HCT116 (cell line): ENCODE measurements at regions not wholly inside any gene's neighbourhood (a gene's known extent, or its start where the extent isn't known, plus 50 kb on each side); places are given as distances from the start of the nearest gene placed in this dataset.

ENCODE experiments used
- ATAC-seq: fragments of 200-7000 bp; cut with Tn5 transposase; 2 replicates; pipeline ENCODE4 v1.9.1; 2020; ENCODE audit warnings: mild to moderate bottlenecking, moderate library complexity
- BruUV-seq: library from RNA; stranded (reverse); fragments of 400-500 nt; replicated peaks from 2 replicates; lab custom pipeline; 2021; lab: Mats Ljungman, UMichigan
- CTCF ChIA-PET: fragments of 300-600 bp; sonication (Branson Sonifier 250); formaldehyde crosslinking; loops from one replicate; lab custom pipeline; 2021; ENCODE audit warnings: antibody characterized with exemption; lab: Charles Lee
- POLR2A ChIA-PET: fragments of 300-600, 350-600 bp; sonication (Branson Sonifier 250); formaldehyde crosslinking; loops from one replicate; lab custom pipeline; 2021; ENCODE audit warnings: antibody characterized with exemption; lab: Charles Lee
- RAD21 ChIA-PET, 2 experiments: fragments of 300-600 bp; sonication (Branson Sonifier 250); formaldehyde crosslinking; loops; one replicate each; lab custom pipeline; 2023; ENCODE audit warnings: low total read pairs in 2 of 2; ENCODE audit not compliant: uncharacterized antibody in 2 of 2, unreplicated experiment in 2 of 2, low non-redundant PET in 1 of 2; lab: Charles Lee
- DNase-seq: peaks from one replicate; pipeline ENCODE4 v3.0.0-alpha.2; 2010; ENCODE audit warnings: low read depth, low spot score
- H2AFZ ChIP-seq: fragments of 200-600 bp; shearing (Covaris generic), sonication (generic); 2 replicates; pipeline ENCODE4 v1.6.1; 2017; ENCODE audit warnings: low read depth, mixed run types, mixed read lengths, antibody characterized with exemption, low read length; ENCODE audit not compliant: poor library complexity, severe bottlenecking
- H3K27ac ChIP-seq: 2 replicates; pipeline ENCODE4 v1.5.1; 2012; ENCODE audit warnings: low read depth, low read length
- H3K27me3 ChIP-seq: fragments of 200-600 bp; sonication (generic); 2 replicates; pipeline ENCODE4 v1.6.1; 2016; ENCODE audit warnings: mixed run types, low read length, mixed read lengths; ENCODE audit not compliant: insufficient read depth
- H3K36me3 ChIP-seq, 2 experiments: fragments of 200-500 bp in 1 of 2; fragments of 200-600 bp in 1 of 2; sonication (Bioruptor generic) in 1 of 2; sonication (generic) in 1 of 2; 2 replicates each; pipeline versions ENCODE4 v1.5.1 to v1.6.1; 2014 to 2016; ENCODE audit warnings: low read length in 2 of 2, inconsistent platforms in 1 of 2, mixed read lengths in 1 of 2, mixed run types in 1 of 2; ENCODE audit not compliant: insufficient read depth in 2 of 2, control insufficient read depth in 1 of 2
- H3K4me1 ChIP-seq, 2 experiments: fragments of 200-600 bp in 1 of 2; sonication (generic) in 1 of 2; 2 replicates each; pipeline versions ENCODE4 v1.5.1 to v1.6.1; 2012 to 2017; ENCODE audit warnings: low read length in 2 of 2, inconsistent platforms in 1 of 2, mild to moderate bottlenecking in 1 of 2, mixed read lengths in 1 of 2, mixed run types in 1 of 2, moderate library complexity in 1 of 2; ENCODE audit not compliant: insufficient read depth in 2 of 2, control insufficient read depth in 1 of 2
- H3K4me2 ChIP-seq: fragments of 200-600 bp; sonication (generic); 2 replicates; pipeline ENCODE4 v1.6.1; 2017; ENCODE audit warnings: mixed run types, low read length, mixed read lengths
- H3K4me3 ChIP-seq, 2 experiments: fragments of 200-600 bp in 1 of 2; sonication (generic) in 1 of 2; replicated peaks in 1 of 2; 2 replicates each; pipeline ENCODE4 v1.5.1; 2011 to 2016; ENCODE audit warnings: low read length in 2 of 2, control low read depth in 1 of 2, low read depth in 1 of 2, mild to moderate bottlenecking in 1 of 2, mixed read lengths in 1 of 2, mixed run types in 1 of 2
- H3K79me2 ChIP-seq: fragments of 200-600 bp; sonication (generic); 2 replicates; pipeline ENCODE4 v1.6.1; 2017; ENCODE audit warnings: mild to moderate bottlenecking, mixed run types, low read length, moderate library complexity, mixed read lengths; ENCODE audit not compliant: insufficient read depth
- H3K9ac ChIP-seq: fragments of 200-600 bp; sonication (generic); 2 replicates; pipeline ENCODE4 v1.6.1; 2016; ENCODE audit warnings: low read length, mixed read lengths
- H3K9me2 ChIP-seq: fragments of 200-600 bp; sonication (generic), shearing (Covaris generic); 2 replicates; pipeline ENCODE4 v1.6.1; 2017; ENCODE audit warnings: mixed run types, mild to moderate bottlenecking, moderate library complexity; ENCODE audit not compliant: insufficient read depth
- H3K9me3 ChIP-seq, 2 experiments: fragments of 200-500 bp in 1 of 2; fragments of 200-600 bp in 1 of 2; sonication (Bioruptor generic) in 1 of 2; sonication (generic) in 1 of 2; 2 replicates each; pipeline ENCODE4 v1.6.1; 2014 to 2017; ENCODE audit warnings: low read length in 2 of 2, mixed read lengths in 2 of 2, inconsistent platforms in 1 of 2, low read depth in 1 of 2, mild to moderate bottlenecking in 1 of 2, mixed run types in 1 of 2, moderate library complexity in 1 of 2; ENCODE audit not compliant: control insufficient read depth in 1 of 2, insufficient read depth in 1 of 2
- H4K20me1 ChIP-seq: fragments of 200-600 bp; sonication (generic), shearing (Covaris generic); 2 replicates; pipeline ENCODE4 v1.6.1; 2017; ENCODE audit warnings: mixed run types, mild to moderate bottlenecking, moderate library complexity; ENCODE audit not compliant: insufficient read depth
- ATF3 ChIP-seq: IDR thresholded peaks from 2 replicates; pipeline ENCODE4 v1.6.1; 2012
- CEBPB ChIP-seq: IDR thresholded peaks from 2 replicates; pipeline ENCODE4 v1.6.1; 2012; ENCODE audit warnings: low read depth
- EGR1 ChIP-seq: IDR thresholded peaks from 2 replicates; pipeline ENCODE4 v1.6.1; 2012; ENCODE audit warnings: low read depth
- ELF1 ChIP-seq: IDR thresholded peaks from 2 replicates; pipeline ENCODE4 v1.6.1; 2012; ENCODE audit warnings: low read depth, borderline replicate concordance
- EZH2 ChIP-seq: fragments of 200-600 bp; sonication (generic); IDR thresholded peaks from 2 replicates; pipeline ENCODE4 v1.6.1; 2017; ENCODE audit warnings: antibody characterized with exemption, mixed run types
- EZH2phosphoT487 ChIP-seq: fragments of 200-600 bp; IDR thresholded peaks from 2 replicates; pipeline ENCODE4 v1.6.1; 2018; ENCODE audit warnings: antibody characterized with exemption, borderline replicate concordance
- FOSL1 ChIP-seq: IDR thresholded peaks from 2 replicates; pipeline ENCODE4 v1.6.1; 2012; ENCODE audit warnings: low read depth
- JUND ChIP-seq: IDR thresholded peaks from 2 replicates; pipeline ENCODE4 v1.6.1; 2012
- POLR2AphosphoS5 ChIP-seq: IDR thresholded peaks from 2 replicates; pipeline ENCODE4 v1.6.1; 2011; ENCODE audit warnings: mild to moderate bottlenecking, low read depth, low read length, moderate library complexity
- RAD21 ChIP-seq: IDR thresholded peaks from 2 replicates; pipeline ENCODE4 v1.6.1; 2012; ENCODE audit warnings: low read depth, mild to moderate bottlenecking
- SIN3A ChIP-seq: IDR thresholded peaks from 2 replicates; pipeline ENCODE4 v1.6.1; 2012; ENCODE audit warnings: low read depth
- SP1 ChIP-seq: IDR thresholded peaks from 2 replicates; pipeline ENCODE4 v1.6.1; 2012; ENCODE audit warnings: low read depth
- SRF ChIP-seq: IDR thresholded peaks from 2 replicates; pipeline ENCODE4 v1.6.1; 2012; ENCODE audit warnings: low read depth
- TCF7L2 ChIP-seq: IDR thresholded peaks from 2 replicates; pipeline ENCODE4 v1.7.0; 2011; ENCODE audit warnings: borderline replicate concordance, inconsistent platforms; ENCODE audit not compliant: insufficient read depth, insufficient read length; ENCODE audit errors: extremely low read depth
- YY1 ChIP-seq: IDR thresholded peaks from 2 replicates; pipeline ENCODE4 v1.6.1; 2011; ENCODE audit warnings: low read length, low read depth, moderate library complexity, mild to moderate bottlenecking; ENCODE audit not compliant: insufficient replicate concordance; ENCODE audit errors: extremely low read depth
- ZFX ChIP-seq: fragments of 450-650 bp; IDR thresholded peaks from 2 replicates; pipeline ENCODE4 v1.6.1; 2017
- ZNF274 ChIP-seq: fragments of 200-500 bp; sonication (Bioruptor generic); IDR thresholded peaks from 2 replicates; pipeline ENCODE4 v1.6.1; 2014; ENCODE audit warnings: mild to moderate bottlenecking, low read depth, low read length, inconsistent platforms
- intact Hi-C: fragments of 100-400 bp; cut with micrococcal nuclease; formaldehyde crosslinking; loops from 2 replicates; pipeline ENCODE4 v1.10.0; 2022
- TF ChIP-seq, protein P1 (sequence below): IDR thresholded peaks from 2 replicates; pipeline ENCODE4 v1.6.1; 2011; ENCODE audit warnings: mild to moderate bottlenecking, low read length, moderate library complexity; ENCODE audit not compliant: insufficient replicate concordance; ENCODE audit errors: extremely low read depth
- TF ChIP-seq, protein P2 (sequence below), 3 experiments: fragments of 200-600 bp in 1 of 3; sonication (generic) in 1 of 3; IDR thresholded peaks in 2 of 3; conservative IDR thresholded peaks in 1 of 3; 2 replicates each; pipeline ENCODE4 v1.5.1; 2012 to 2017; ENCODE audit warnings: low read depth in 2 of 3, low read length in 2 of 3, antibody characterized with exemption in 1 of 3, borderline replicate concordance in 1 of 3, control low read depth in 1 of 3, mild to moderate bottlenecking in 1 of 3, mixed read lengths in 1 of 3, mixed run types in 1 of 3, moderate library complexity in 1 of 3; ENCODE audit not compliant: insufficient read depth in 1 of 3

GRCh38 chr5:17976404-17976803 lies 342.1 kb downstream of the TAF11L14 start:
- CTCF ChIA-PET: no interaction called here
- no peak for TF ChIP-seq ELF1
- no peak for TF ChIP-seq JUND
- Histone ChIP-seq H3K27ac (no peak overlapping the region), H3K36me3 (no peaks in the 10 kb centered on the region), H3K4me2 (no peak overlapping the region), H3K4me3 (no peak overlapping the region), H4K20me1 (no peaks in the 10 kb centered on the region), H3K9me3 (peaks cover 3 to 5% of the 10 kb centered on the region in 2 experiments; a peak in 1 of 4 replicates), H3K4me1 (no peaks in the 10 kb centered on the region), H3K9me2 (no peaks in the 10 kb centered on the region), H3K79me2 (no peaks in the 10 kb centered on the region), H3K9ac (no peak overlapping the region), H2AFZ (no peak overlapping the region), H3K27me3 (no peaks in the 10 kb centered on the region)
- POLR2A ChIA-PET: no interaction called here
- ATAC-seq: no peak
- BruUV-seq: no TSS peak
- RAD21 ChIA-PET: no interaction called here
- no peak for DNase-seq
- intact Hi-C loops: no loop called here

DNA sequence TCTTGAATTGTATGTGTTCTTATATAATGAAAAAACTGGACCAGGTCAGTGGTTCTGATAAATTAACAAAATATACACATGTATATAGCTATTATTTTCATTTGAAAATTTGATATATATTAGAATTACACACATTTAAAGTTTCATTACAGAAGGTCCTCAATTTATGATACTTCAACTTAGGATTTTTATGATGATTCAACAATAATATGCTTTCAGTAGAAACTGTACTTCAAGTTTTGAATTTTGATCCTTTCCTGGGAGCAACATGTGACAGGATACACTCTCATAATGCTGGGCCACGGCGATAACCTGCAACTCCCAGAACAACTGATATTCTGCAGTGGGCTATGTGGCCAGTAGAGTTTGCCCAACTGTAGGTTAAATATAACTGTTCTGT lies 344.7 kb downstream of the TAF11L14 start:
- Histone ChIP-seq H3K4me1 (no peaks in the 10 kb centered on the region), H2AFZ (no peak overlapping the region), H3K27me3 (no peaks in the 10 kb centered on the region), H4K20me1 (no peaks in the 10 kb centered on the region), H3K4me2 (no peak overlapping the region), H3K4me3 (no peak overlapping the region), H3K9ac (no peak overlapping the region), H3K27ac (no peak overlapping the region), H3K9me2 (no peaks in the 10 kb centered on the region), H3K9me3 (peaks cover 0 to 3% of the 10 kb centered on the region in 2 experiments; a peak in 1 of 4 replicates), H3K79me2 (no peaks in the 10 kb centered on the region), H3K36me3 (no peaks in the 10 kb centered on the region)
- ChIA-PET CTCF (no interaction called here), POLR2A (no interaction called here), RAD21 (no interaction called here)
- TF ChIP-seq POLR2AphosphoS5 (no peak), SIN3A (no peak), ATF3 (no peak), ZNF274 (no peak), EZH2phosphoT487 (no peak), TCF7L2 (no peak), RAD21 (no peak), SRF (no peak), YY1 (no peak), ZFX (no peak), EGR1 (no peak), FOSL1 (no peak), ELF1 (no peak), EZH2 (no peak), CEBPB (no peak), SP1 (no peak)
- TF ChIP-seq, protein P1, sequence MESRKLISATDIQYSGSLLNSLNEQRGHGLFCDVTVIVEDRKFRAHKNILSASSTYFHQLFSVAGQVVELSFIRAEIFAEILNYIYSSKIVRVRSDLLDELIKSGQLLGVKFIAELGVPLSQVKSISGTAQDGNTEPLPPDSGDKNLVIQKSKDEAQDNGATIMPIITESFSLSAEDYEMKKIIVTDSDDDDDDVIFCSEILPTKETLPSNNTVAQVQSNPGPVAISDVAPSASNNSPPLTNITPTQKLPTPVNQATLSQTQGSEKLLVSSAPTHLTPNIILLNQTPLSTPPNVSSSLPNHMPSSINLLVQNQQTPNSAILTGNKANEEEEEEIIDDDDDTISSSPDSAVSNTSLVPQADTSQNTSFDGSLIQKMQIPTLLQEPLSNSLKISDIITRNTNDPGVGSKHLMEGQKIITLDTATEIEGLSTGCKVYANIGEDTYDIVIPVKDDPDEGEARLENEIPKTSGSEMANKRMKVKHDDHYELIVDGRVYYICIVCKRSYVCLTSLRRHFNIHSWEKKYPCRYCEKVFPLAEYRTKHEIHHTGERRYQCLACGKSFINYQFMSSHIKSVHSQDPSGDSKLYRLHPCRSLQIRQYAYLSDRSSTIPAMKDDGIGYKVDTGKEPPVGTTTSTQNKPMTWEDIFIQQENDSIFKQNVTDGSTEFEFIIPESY: no peak
- TF ChIP-seq, protein P2, sequence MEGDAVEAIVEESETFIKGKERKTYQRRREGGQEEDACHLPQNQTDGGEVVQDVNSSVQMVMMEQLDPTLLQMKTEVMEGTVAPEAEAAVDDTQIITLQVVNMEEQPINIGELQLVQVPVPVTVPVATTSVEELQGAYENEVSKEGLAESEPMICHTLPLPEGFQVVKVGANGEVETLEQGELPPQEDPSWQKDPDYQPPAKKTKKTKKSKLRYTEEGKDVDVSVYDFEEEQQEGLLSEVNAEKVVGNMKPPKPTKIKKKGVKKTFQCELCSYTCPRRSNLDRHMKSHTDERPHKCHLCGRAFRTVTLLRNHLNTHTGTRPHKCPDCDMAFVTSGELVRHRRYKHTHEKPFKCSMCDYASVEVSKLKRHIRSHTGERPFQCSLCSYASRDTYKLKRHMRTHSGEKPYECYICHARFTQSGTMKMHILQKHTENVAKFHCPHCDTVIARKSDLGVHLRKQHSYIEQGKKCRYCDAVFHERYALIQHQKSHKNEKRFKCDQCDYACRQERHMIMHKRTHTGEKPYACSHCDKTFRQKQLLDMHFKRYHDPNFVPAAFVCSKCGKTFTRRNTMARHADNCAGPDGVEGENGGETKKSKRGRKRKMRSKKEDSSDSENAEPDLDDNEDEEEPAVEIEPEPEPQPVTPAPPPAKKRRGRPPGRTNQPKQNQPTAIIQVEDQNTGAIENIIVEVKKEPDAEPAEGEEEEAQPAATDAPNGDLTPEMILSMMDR (IDR thresholded peaks at IDR 0.05 in 2 of 3, conservative IDR thresholded peaks at IDR 0.05 in 1 of 3; ENCODE audit: borderline replicate concordance in 1 of 3, insufficient read depth in 1 of 3, low read depth in 2 of 3, low read length in 2 of 3): no peak
- intact Hi-C loops: no loop called here
- no TSS peak for BruUV-seq
- DNase-seq: no peak
- no peak for ATAC-seq
